ENCODE measurements at regions not wholly inside any gene's neighbourhood (a gene's known extent, or its start where the extent isn't known, plus 50 kb on each side); places are given as distances from the start of the nearest gene placed in this dataset.

GRCh38 chr3:55333923-55334322, 153.2 kb downstream of the WNT5A start:
- Histone ChIP-seq H3K4me1 (no peaks in the 10 kb centered on the region), H3K27me3 (no peaks in the 10 kb centered on the region), H3K4me3 (no peak overlapping the region), H3K9me3 (no peaks in the 10 kb centered on the region), H3K36me3 (no peaks in the 10 kb centered on the region), H3K27ac (no peak overlapping the region)
- no peak for DNase-seq
- TF ChIP-seq, protein P1, sequence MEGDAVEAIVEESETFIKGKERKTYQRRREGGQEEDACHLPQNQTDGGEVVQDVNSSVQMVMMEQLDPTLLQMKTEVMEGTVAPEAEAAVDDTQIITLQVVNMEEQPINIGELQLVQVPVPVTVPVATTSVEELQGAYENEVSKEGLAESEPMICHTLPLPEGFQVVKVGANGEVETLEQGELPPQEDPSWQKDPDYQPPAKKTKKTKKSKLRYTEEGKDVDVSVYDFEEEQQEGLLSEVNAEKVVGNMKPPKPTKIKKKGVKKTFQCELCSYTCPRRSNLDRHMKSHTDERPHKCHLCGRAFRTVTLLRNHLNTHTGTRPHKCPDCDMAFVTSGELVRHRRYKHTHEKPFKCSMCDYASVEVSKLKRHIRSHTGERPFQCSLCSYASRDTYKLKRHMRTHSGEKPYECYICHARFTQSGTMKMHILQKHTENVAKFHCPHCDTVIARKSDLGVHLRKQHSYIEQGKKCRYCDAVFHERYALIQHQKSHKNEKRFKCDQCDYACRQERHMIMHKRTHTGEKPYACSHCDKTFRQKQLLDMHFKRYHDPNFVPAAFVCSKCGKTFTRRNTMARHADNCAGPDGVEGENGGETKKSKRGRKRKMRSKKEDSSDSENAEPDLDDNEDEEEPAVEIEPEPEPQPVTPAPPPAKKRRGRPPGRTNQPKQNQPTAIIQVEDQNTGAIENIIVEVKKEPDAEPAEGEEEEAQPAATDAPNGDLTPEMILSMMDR (IDR thresholded peaks at IDR 0.05): no peak
- intact Hi-C loops (cut with DNase I; ENCODE audit: low total_unique reads): no loop called here

- Histone ChIP-seq H3K4me3 (no peak overlapping the region), H3K27ac (no peak overlapping the region), H3K4me1 (no peaks in the 10 kb centered on the region), H3K27me3 (no peaks in the 10 kb centered on the region), H3K9me3 (no peaks in the 10 kb centered on the region), H3K36me3 (no peaks in the 10 kb centered on the region)
- intact Hi-C loops (cut with DNase I; ENCODE audit: low total_unique reads): no loop called here
- TF ChIP-seq, protein P1 (IDR thresholded peaks at IDR 0.05): no peak
- DNase-seq: no peak
Measured at GRCh38 chr3:55333046-55333445, 154.1 kb downstream of the WNT5A start.

- DNase-seq: no peak
- TF ChIP-seq, protein P1 (IDR thresholded peaks at IDR 0.05): no peak
- Histone ChIP-seq H3K4me1 (no peaks in the 10 kb centered on the region), H3K9me3 (no peaks in the 10 kb centered on the region), H3K27ac (no peak overlapping the region), H3K4me3 (no peak overlapping the region), H3K27me3 (no peaks in the 10 kb centered on the region), H3K36me3 (no peaks in the 10 kb centered on the region)
- intact Hi-C loops (cut with DNase I; ENCODE audit: low total_unique reads): no loop called here
Measured at GRCh38 chr3:55332176-55332575, 154.9 kb downstream of the WNT5A start.

- no peak for DNase-seq
- no peak overlapping the region for H3K27ac ChIP-seq
- no peaks in the 10 kb centered on the region for H3K27me3 ChIP-seq
- H3K4me1 ChIP-seq: no peaks in the 10 kb centered on the region
- no peaks in the 10 kb centered on the region for H3K36me3 ChIP-seq
- TF ChIP-seq, protein P1 (IDR thresholded peaks at IDR 0.05): no peak
- H3K9me3 ChIP-seq: no peaks in the 10 kb centered on the region
- H3K4me3 ChIP-seq: no peak overlapping the region
- intact Hi-C loops (cut with DNase I; ENCODE audit: low total_unique reads): no loop called here
Measured at GRCh38 chr3:55331524-55331923, 155.6 kb downstream of the WNT5A start.

GRCh38 chr3:55330756-55331155, 156.3 kb downstream of the WNT5A start:
- no peaks in the 10 kb centered on the region for H3K36me3 ChIP-seq
- TF ChIP-seq, protein P1 (IDR thresholded peaks at IDR 0.05): no peak
- no peak overlapping the region for H3K4me3 ChIP-seq
- no peak for DNase-seq
- intact Hi-C loops (cut with DNase I; ENCODE audit: low total_unique reads): no loop called here
- no peaks in the 10 kb centered on the region for H3K4me1 ChIP-seq
- no peaks in the 10 kb centered on the region for H3K27me3 ChIP-seq
- no peak overlapping the region for H3K27ac ChIP-seq
- no peaks in the 10 kb centered on the region for H3K9me3 ChIP-seq

DNA sequence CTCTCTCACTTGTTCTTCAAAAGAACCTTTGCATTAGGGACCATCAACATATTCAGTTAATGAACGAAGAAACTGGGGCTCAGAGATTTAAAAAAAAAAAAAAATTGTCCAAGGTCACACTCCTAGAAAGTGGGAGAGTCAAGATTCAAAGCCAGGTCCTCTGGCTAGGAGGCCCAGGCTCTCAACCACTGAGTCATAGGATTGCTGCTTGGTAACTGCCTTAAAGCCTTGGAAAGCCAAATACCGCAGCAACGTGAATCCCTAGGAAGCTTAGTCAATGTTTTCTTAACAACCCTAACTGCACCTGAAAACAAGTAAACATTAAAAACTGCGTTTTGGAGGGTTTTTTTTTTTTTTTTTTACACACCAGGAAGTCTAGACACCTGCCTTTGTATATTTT, 156.8 kb downstream of the WNT5A start:
- TF ChIP-seq, protein P1 (IDR thresholded peaks at IDR 0.05): no peak
- no peak for DNase-seq
- intact Hi-C loops (cut with DNase I; ENCODE audit: low total_unique reads): no loop called here
- Histone ChIP-seq H3K27me3 (no peaks in the 10 kb centered on the region), H3K27ac (no peak overlapping the region), H3K36me3 (no peaks in the 10 kb centered on the region), H3K9me3 (no peaks in the 10 kb centered on the region), H3K4me3 (no peak overlapping the region), H3K4me1 (no peaks in the 10 kb centered on the region)
